GM19238 (cell line): ENCODE measurements at regions not wholly inside any gene's neighbourhood (a gene's known extent, or its start where the extent isn't known, plus 50 kb on each side); places are given as distances from the start of the nearest gene placed in this dataset.

ENCODE experiments used
- DNase-seq: peaks from one replicate; pipeline ENCODE4 v3.0.0; 2011; ENCODE audit warnings: low spot score; ENCODE audit not compliant: insufficient read length

- no peak for DNase-seq
These were observed 101.1 kb downstream of the UBIAD1 start for GRCh38 chr1:11373895-11374747.

DNA sequence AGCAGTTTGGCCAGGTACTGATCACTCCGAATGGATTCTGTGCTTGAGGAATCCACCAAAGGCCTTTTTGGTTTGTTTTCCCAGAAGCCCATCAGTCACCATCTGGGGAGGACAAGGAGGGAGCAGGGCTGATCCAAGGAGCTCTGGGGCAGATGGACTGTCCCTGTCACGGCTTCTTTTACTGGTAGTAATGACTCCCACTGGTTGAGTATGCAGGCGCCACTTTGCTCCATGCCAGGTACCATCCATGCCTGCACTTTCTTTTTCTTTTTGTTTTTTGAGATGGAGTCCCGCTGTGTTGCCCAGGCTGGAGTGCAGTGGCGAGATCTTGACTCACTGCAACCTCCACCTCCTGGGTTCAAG lies 101.7 kb downstream of the UBIAD1 start:
- no peak for DNase-seq

DNA sequence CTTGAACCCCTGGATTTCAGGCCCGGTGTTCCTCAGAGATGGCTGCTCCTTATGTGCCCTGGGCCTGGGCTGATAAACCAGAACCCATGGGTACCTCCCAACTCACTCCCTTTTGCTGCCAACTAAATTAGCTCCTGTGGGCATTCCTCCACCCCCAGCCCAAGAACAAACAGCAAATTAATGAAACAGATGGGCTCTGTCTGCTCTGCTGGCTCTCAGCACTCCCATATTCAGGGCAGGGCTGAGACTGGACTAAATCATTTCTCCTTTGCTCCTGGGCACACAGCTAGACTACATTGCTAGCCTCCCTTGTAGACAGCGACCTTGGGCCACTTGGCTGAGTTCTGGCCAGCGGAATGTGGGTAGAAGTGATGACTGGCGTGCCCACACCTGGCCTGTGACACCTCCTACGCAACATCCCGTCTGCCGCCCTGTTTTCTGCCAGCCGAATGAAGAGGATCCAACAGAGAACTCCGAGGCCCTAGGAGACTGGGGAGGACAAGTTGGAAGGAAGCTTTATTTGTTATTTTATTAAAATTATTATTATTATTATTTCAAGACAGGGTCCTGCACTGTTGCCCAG lies 101.9 kb upstream of the DISP3 start:
- DNase-seq = no peak

GRCh38 chr1:11377954-11378353 lies 101.0 kb upstream of the DISP3 start:
- DNase-seq = no peak

GRCh38 chr1:11379851-11380250 lies 99.1 kb upstream of the DISP3 start:
- DNase-seq = no peak

DNA sequence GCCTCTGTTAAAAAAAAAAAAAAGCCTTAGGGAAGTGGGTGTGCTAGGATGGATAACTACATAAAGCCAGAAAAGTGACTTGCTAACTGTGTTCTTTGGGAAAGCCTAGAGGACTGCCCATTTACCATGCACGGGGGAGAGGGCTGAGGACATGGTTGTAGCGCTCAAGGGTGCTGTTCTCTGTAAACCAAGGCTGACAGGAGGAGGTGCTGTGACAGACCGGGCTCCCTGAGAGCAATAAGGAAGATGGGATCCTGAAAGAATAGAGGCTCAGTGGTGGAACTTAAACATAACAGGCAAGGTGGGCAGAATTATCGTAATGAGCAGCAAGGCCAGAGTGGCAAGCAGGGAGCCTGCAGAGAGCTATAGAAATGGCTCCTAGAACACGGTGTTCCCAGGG lies 98.5 kb upstream of the DISP3 start:
- no peak for DNase-seq

- DNase-seq = no peak
These were observed 95.3 kb upstream of the DISP3 start for GRCh38 chr1:11383553-11384169.

DNA sequence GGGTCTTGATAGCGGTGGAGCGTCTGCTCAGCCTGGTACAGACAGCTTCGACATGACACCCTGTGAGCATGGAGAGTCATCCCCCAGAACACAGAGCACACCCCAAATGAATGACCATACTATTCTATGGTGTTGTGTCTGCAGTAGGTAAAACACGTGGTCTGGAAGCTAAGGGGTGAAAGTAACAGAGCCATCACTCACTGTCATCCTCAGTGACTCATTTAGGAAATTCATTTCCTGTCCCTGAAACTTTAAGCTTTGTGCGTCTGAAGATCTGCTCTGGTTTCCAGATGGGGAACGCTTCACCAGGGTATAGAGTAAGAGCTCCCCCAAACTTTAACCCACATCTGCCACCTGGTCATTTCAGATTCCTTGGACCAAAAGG lies 94.8 kb upstream of the DISP3 start:
- DNase-seq = no peak

GRCh38 chr1:11387829-11388228 lies 91.1 kb upstream of the DISP3 start:
- DNase-seq = no peak

- no peak for DNase-seq
These were observed 90.3 kb upstream of the DISP3 start for GRCh38 chr1:11388617-11389016.

GRCh38 chr1:11391327-11391726 lies 87.6 kb upstream of the DISP3 start:
- DNase-seq = no peak

- DNase-seq = no peak
These were observed 87.1 kb upstream of the DISP3 start for GRCh38 chr1:11391886-11392285.

DNA sequence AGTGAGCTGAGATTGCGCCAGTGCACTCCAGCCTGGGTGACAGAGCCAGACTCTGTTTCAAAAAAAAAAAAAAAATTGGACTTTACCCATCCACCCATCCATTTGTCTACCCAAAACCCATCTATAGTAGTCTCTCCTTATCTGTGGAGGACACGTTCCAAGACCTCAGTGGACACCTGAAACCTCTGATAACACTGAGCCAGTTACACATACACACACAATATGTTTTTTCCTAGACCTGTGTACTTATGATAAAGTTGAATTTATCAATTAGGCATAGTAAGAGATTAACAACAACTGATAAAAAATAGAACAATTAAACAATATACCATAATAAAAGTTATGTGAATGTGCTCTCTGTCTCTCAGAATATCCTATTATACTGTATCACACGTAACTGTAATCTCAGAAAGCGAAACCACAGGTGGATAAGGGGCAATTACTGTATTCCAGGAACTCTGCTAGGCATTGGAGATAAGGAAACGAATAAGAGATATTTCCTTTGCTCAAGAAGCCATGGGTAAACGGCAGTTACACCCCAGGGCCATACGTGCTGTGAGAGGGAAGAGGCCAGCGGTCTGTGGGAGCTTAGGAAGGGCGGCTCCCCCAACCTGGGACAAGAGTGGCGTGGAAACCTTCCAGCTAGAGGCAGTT lies 84.2 kb upstream of the DISP3 start:
- DNase-seq = no peak

GRCh38 chr1:11395616-11396015 lies 83.3 kb upstream of the DISP3 start:
- no peak for DNase-seq

GRCh38 chr1:11397151-11397901 lies 81.6 kb upstream of the DISP3 start:
- no peak for DNase-seq

DNA sequence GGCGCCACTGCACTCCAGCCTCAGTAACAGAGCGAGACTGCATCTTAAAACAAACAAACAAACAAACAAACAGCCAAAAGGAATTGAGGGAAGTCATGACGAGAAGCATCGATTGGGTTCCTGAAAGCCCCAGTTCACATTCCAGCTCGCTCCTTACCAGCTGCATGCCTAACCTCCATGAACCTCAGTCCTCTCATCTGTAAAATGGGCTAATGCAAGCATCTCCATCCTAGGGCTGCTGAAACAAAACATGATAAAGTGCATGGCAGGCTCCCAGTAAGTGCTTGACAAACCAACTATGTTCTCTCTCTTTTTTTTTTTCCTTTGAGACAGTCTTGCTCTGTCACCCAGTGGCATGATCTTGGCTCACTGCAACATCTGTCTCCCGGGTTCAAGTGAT lies 79.7 kb upstream of the DISP3 start:
- DNase-seq = no peak

DNA sequence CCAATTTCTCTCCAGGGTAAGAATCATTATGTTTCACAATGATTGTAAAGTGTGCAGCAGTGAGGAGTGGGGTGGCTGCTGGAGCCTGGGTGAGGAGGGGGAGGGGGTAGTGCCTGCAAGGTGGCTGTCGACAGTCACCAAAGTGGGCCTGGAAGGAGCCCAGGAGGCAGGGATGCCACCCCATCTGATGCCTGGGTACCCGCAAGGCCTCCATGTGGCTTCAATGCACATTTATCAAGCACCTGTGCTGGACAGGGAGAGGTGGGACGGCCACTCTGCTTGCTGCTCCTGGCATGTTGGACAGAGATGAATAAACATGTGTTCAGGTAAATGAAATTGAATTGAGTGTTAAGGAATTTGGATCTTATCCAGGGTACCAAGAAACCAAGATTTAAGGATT lies 78.8 kb upstream of the DISP3 start:
- DNase-seq = no peak

GRCh38 chr1:11400567-11400966 lies 78.4 kb upstream of the DISP3 start:
- DNase-seq = no peak

GRCh38 chr1:11406845-11407244 lies 72.1 kb upstream of the DISP3 start:
- no peak for DNase-seq

DNA sequence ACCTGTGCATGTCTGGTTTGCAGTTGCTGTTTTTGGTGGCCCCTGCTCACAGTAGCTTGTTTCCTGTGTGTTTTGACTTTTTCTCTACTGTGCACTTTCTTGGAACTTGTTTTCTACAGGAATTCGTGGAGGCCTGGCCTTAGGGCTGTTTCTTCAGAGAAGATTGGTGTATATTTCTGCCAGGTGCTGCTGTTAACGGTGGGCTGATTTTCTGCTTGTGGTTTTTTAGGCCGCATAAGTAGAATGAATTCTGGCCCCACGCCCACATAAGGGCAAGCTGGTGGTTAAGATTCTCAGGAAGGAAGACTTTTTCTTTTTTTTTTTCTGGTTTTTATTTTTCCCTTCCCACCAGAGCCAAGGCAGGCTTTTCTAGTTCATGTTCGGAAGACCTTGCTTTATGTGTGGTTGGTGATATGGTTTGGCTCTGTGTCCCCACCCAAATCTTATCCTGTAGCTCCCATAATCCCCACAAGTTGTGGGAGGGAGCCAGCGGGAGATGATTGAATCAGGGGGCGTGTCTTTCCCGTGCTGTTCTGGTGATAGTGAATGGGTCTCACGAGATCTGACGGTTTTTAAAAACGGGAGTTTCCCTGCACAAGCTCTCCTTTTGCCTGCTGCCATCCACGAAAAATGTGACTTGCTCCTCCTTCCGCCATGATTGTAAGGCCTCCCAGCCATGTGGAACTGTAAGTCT lies 71.5 kb upstream of the DISP3 start:
- DNase-seq = peak; percentile 13

DNA sequence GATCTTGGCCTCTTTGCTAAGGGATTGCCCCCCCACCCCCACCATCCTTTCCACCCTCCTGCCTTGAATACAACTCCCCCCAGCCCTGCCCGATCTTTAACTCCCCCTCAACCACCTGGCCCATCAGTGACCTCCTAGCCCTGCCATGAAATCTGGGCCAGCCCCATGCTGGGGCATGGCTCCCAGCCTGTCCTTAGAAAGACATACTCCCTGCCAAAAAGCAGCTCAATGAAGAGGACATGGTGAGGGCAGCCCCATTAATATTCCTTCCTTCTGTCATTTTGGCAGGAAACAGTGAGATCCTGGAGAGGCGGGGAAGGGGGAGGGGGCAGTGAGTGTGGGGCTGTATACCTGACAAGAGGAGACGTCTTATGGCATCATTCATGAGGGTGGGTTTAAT lies 66.8 kb upstream of the DISP3 start:
- no peak for DNase-seq
